Uterus (tissue), 2 donors: ENCODE measurements at regions not wholly inside any gene's neighbourhood (a gene's known extent, or its start where the extent isn't known, plus 50 kb on each side); places are given as distances from the start of the nearest gene placed in this dataset.

Experiments used
- POLR2A ChIP-seq, 2 donors: fragments of 450-650 bp; IDR thresholded peaks; one replicate each; pipeline ENCODE4 v1.6.1; 2016; ENCODE audit warnings: antibody characterized with exemption in 2 of 2, mild to moderate bottlenecking in 1 of 2, moderate library complexity in 1 of 2
- TF ChIP-seq, protein P1 (sequence below), 4 experiments: fragments of 200-600 bp in 2 of 4; fragments of 450-650 bp in 2 of 4; sonication (generic) in 2 of 4; IDR thresholded peaks; one replicate each; pipeline ENCODE4 v1.5.1; 2016 to 2019; ENCODE audit warnings: antibody characterized with exemption in 4 of 4, mild to moderate bottlenecking in 2 of 4, moderate library complexity in 1 of 4

- TF ChIP-seq, protein P1, sequence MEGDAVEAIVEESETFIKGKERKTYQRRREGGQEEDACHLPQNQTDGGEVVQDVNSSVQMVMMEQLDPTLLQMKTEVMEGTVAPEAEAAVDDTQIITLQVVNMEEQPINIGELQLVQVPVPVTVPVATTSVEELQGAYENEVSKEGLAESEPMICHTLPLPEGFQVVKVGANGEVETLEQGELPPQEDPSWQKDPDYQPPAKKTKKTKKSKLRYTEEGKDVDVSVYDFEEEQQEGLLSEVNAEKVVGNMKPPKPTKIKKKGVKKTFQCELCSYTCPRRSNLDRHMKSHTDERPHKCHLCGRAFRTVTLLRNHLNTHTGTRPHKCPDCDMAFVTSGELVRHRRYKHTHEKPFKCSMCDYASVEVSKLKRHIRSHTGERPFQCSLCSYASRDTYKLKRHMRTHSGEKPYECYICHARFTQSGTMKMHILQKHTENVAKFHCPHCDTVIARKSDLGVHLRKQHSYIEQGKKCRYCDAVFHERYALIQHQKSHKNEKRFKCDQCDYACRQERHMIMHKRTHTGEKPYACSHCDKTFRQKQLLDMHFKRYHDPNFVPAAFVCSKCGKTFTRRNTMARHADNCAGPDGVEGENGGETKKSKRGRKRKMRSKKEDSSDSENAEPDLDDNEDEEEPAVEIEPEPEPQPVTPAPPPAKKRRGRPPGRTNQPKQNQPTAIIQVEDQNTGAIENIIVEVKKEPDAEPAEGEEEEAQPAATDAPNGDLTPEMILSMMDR (IDR thresholded peaks at IDR 0.05), result no peak
- TF ChIP-seq POLR2A (IDR thresholded peaks at IDR 0.05), result no peak
These were observed 140.1 kb upstream of the PPP1R26 start for GRCh38 chr9:135339378-135339973.
